Activated T-helper 17 cell treated with anti-CD3 and anti-CD28 coated beads, Interleukin-2, amount 50 U/mL, for 72 hours (primary cell): ENCODE measurements at regions not wholly inside any gene's neighbourhood (a gene's known extent, or its start where the extent isn't known, plus 50 kb on each side); places are given as distances from the start of the nearest gene placed in this dataset.

Source experiments
- ATAC-seq: fragments of 150-1000 bp; cut with Tn5 transposase; replicated peaks from 2 replicates; pipeline ENCODE4 v1.10.0; 2021; ENCODE audit warnings: mild to moderate bottlenecking, moderate library complexity
- H3K27ac Mint-ChIP-seq: one replicate; pipeline ENCODE4 v1.8.0; 2022; ENCODE audit warnings: mixed read lengths
- H3K27me3 Mint-ChIP-seq: one replicate; pipeline ENCODE4 v1.8.0; 2022; ENCODE audit warnings: mixed read lengths
- H3K36me3 Mint-ChIP-seq: one replicate; pipeline ENCODE4 v1.8.0; 2022; ENCODE audit warnings: low read depth, mild to moderate bottlenecking, mixed read lengths
- H3K4me1 Mint-ChIP-seq: one replicate; pipeline ENCODE4 v1.8.0; 2022; ENCODE audit warnings: mixed read lengths
- H3K4me3 Mint-ChIP-seq: one replicate; pipeline ENCODE4 v1.8.0; 2022; ENCODE audit warnings: mild to moderate bottlenecking, mixed read lengths
- H3K9me3 Mint-ChIP-seq: one replicate; pipeline ENCODE4 v1.8.0; 2022; ENCODE audit warnings: mixed read lengths

GRCh38 chr2:100199421-100199820 is 57.0 kb upstream of the AFF3 start:
- no peak overlapping the region for H3K4me3 Mint-ChIP-seq
- no peaks in the 10 kb centered on the region for H3K27me3 Mint-ChIP-seq
- H3K4me1 Mint-ChIP-seq, result no peaks in the 10 kb centered on the region
- H3K9me3 Mint-ChIP-seq, result no peaks in the 10 kb centered on the region
- no peak overlapping the region for H3K27ac Mint-ChIP-seq
- ATAC-seq, result no peak
- no peaks in the 10 kb centered on the region for H3K36me3 Mint-ChIP-seq

GRCh38 chr2:100198461-100199230 is 56.3 kb upstream of the AFF3 start:
- H3K9me3 Mint-ChIP-seq, result no peaks in the 10 kb centered on the region
- no peak overlapping the region for H3K27ac Mint-ChIP-seq
- no peaks in the 10 kb centered on the region for H3K27me3 Mint-ChIP-seq
- no peaks in the 10 kb centered on the region for H3K4me1 Mint-ChIP-seq
- H3K4me3 Mint-ChIP-seq, result no peak overlapping the region
- H3K36me3 Mint-ChIP-seq, result no peaks in the 10 kb centered on the region
- no peak for ATAC-seq

GRCh38 chr2:100197631-100198153 is 55.3 kb upstream of the AFF3 start:
- Mint-ChIP-seq H3K27me3 (peaks cover 4% of the 10 kb centered on the region), H3K4me1 (no peaks in the 10 kb centered on the region), H3K9me3 (no peaks in the 10 kb centered on the region), H3K4me3 (no peak overlapping the region), H3K36me3 (no peaks in the 10 kb centered on the region), H3K27ac (no peak overlapping the region)
- no peak for ATAC-seq

- H3K27me3 Mint-ChIP-seq, result peaks cover 7% of the 10 kb centered on the region
- no peak overlapping the region for H3K4me3 Mint-ChIP-seq
- H3K27ac Mint-ChIP-seq, result no peak overlapping the region
- H3K9me3 Mint-ChIP-seq, result no peaks in the 10 kb centered on the region
- ATAC-seq, result no peak
- H3K4me1 Mint-ChIP-seq, result no peaks in the 10 kb centered on the region
- H3K36me3 Mint-ChIP-seq, result no peaks in the 10 kb centered on the region
These were observed 54.5 kb upstream of the AFF3 start for GRCh38 chr2:100196786-100197494.

GRCh38 chr2:100195942-100196341 is 53.6 kb upstream of the AFF3 start:
- H3K4me1 Mint-ChIP-seq, result no peaks in the 10 kb centered on the region
- no peaks in the 10 kb centered on the region for H3K9me3 Mint-ChIP-seq
- no peak overlapping the region for H3K27ac Mint-ChIP-seq
- ATAC-seq, result no peak
- no peak overlapping the region for H3K4me3 Mint-ChIP-seq
- H3K36me3 Mint-ChIP-seq, result no peaks in the 10 kb centered on the region
- H3K27me3 Mint-ChIP-seq, result peaks cover 7% of the 10 kb centered on the region

- Mint-ChIP-seq H3K27ac (no peak overlapping the region), H3K4me1 (no peaks in the 10 kb centered on the region), H3K27me3 (peaks cover 7% of the 10 kb centered on the region), H3K9me3 (no peaks in the 10 kb centered on the region), H3K36me3 (no peaks in the 10 kb centered on the region), H3K4me3 (no peak overlapping the region)
- ATAC-seq, result no peak
These were observed 52.6 kb upstream of the AFF3 start for GRCh38 chr2:100194951-100195350.

- no peaks in the 10 kb centered on the region for H3K4me1 Mint-ChIP-seq
- H3K36me3 Mint-ChIP-seq, result no peaks in the 10 kb centered on the region
- H3K27ac Mint-ChIP-seq, result no peak overlapping the region
- H3K4me3 Mint-ChIP-seq, result no peak overlapping the region
- no peak for ATAC-seq
- H3K9me3 Mint-ChIP-seq, result no peaks in the 10 kb centered on the region
- peaks cover 7% of the 10 kb centered on the region for H3K27me3 Mint-ChIP-seq
These were observed 50.9 kb upstream of the AFF3 start for GRCh38 chr2:100193291-100193710.

- H3K4me3 Mint-ChIP-seq, result no peak overlapping the region
- H3K9me3 Mint-ChIP-seq, result no peaks in the 10 kb centered on the region
- ATAC-seq, result no peak
- H3K4me1 Mint-ChIP-seq, result no peaks in the 10 kb centered on the region
- H3K27ac Mint-ChIP-seq, result no peak overlapping the region
- H3K36me3 Mint-ChIP-seq, result no peaks in the 10 kb centered on the region
- peaks cover 7% of the 10 kb centered on the region for H3K27me3 Mint-ChIP-seq
These were observed 50.4 kb upstream of the AFF3 start for GRCh38 chr2:100192825-100193224.

GRCh38 chr2:100192300-100192699 is 49.9 kb upstream of the AFF3 start:
- Mint-ChIP-seq H3K4me3 (no peak overlapping the region), H3K27ac (no peak overlapping the region), H3K9me3 (no peaks in the 10 kb centered on the region), H3K36me3 (no peaks in the 10 kb centered on the region), H3K4me1 (no peaks in the 10 kb centered on the region), H3K27me3 (peaks cover 7% of the 10 kb centered on the region)
- no peak for ATAC-seq
